NB4 (cell line): ENCODE measurements at regions not wholly inside any gene's neighbourhood (a gene's known extent, or its start where the extent isn't known, plus 50 kb on each side); places are given as distances from the start of the nearest gene placed in this dataset.

Source experiments
- CTCF ChIP-seq: IDR thresholded peaks from one replicate; pipeline ENCODE4 v1.5.1; 2012; ENCODE audit warnings: low read depth, low read length
- MAX ChIP-seq: IDR thresholded peaks from 2 replicates; pipeline ENCODE4 v1.6.1; 2011; ENCODE audit warnings: low read depth, low read length
- MYC ChIP-seq: IDR thresholded peaks from 2 replicates; pipeline ENCODE4 v1.6.1; 2011; ENCODE audit warnings: low read depth, low read length
- POLR2A ChIP-seq: IDR thresholded peaks from 2 replicates; pipeline ENCODE4 v1.6.1; 2011; ENCODE audit warnings: mild to moderate bottlenecking; ENCODE audit not compliant: insufficient read length; ENCODE audit errors: extremely low read depth

DNA sequence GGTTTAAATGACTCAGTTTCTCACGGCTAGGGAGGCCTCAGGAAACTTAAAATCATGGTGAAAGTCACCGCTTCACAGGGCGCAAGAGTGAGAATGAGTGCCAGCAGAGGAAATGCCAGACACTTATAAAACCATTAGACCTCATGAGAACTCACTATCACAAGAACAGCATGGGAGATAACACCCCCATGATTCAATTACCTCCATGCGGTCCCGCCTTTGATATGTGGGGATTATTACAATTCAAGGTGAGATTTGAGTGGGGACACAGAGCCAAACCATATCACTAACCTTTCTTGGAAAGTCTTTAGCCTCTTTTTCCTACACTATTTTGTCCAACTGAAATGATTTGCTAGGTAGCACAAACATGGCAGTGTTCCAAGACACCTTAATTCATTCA lies 533.9 kb upstream of the NUDT12 start:
- TF ChIP-seq POLR2A (no peak), CTCF (no peak), MAX (no peak), MYC (no peak)
